NCI-H2227 treated with DMSO at 0.1 percent for 48 hours (cell line): ENCODE measurements at regions not wholly inside any gene's neighbourhood (a gene's known extent, or its start where the extent isn't known, plus 50 kb on each side); places are given as distances from the start of the nearest gene placed in this dataset.

Experiments
- DNase-seq: peaks from one replicate; lab custom pipeline; 2025; lab: John Stamatoyannopoulos, UW

DNA sequence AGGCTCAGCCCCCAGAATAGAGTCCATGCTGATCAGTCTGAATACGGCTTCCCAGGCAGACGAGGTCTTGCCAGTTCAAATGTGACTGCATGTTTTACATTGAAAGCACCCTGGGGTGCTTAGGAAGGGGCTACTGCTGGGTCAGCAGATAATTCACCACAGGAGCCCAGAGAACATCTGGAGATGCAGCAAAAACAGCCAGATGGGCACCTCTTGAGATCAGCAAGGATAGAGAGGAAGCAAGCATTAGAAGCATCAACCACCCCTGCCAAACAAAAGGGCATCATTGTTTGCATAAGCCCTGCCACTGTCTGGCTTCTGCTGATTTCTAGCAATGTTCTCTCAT, 403.1 kb downstream of the RRAGC start:
- DNase-seq, result no peak

DNA sequence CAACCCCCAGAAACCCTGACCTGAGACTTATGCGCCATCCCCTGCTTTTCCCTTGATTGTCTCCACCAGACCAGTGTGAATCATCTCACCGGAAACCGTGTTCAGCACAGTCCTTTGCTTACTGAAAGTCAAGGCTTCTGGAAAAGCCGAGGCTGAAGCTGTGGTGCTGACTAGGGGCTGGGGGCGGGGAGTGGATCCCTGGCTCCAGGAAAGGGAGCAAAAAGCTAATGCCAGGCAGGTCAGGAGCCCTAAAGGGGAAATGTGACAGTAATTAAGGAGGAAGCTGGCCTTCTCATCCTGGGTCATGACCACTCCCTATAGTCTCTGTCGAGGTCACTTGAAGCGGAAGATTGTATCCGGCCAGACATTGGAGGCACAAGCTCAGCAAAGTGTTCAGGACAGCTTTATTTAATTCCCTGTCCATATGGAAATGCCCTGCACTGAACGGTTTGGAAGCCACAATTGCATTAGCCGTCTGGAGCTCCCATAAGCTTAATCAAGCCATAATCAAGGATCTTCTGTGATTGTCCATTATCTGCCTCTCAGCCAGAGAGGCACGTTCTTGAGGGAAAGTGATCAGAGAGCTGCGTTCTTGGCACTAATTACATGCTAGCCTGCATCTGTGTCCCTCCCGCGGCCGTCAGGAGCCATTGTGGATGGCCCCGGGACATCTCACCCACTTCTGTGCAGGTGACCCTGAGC, 403.6 kb downstream of the RRAGC start:
- peak; percentile 22 for DNase-seq

DNA sequence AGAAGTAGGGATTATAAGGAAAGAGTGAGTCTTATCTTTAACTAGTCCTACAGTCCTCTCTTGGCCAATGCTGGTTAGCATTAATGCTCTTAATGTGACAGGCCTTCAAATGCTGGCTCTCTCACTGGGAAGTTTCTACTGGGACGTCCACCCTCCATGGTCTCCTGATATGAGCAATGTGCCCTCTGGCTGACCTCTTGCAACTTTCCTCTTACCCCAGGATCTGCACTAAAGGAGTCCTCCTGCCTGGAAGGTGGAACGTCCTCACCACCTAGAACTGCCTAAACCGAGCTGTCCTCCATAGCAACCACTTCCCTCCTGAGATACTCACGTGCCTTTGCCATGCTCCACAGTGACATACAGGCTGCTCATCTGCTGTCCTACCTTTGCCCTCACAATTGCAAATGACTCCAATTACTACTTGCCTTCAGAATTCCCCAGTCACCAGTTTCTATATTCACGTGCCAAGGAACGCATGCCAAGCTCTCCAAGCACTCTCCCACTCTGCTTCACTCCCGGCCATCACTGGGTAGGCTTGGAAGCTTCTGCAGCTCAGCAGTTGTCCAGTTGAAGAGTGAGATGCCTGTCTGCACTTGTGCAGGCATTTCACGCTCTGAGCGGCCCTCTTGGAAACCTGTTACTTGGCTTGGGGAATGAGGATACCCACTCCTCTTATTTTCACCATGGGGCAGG, 404.7 kb downstream of the RRAGC start:
- DNase-seq, result no peak

DNA sequence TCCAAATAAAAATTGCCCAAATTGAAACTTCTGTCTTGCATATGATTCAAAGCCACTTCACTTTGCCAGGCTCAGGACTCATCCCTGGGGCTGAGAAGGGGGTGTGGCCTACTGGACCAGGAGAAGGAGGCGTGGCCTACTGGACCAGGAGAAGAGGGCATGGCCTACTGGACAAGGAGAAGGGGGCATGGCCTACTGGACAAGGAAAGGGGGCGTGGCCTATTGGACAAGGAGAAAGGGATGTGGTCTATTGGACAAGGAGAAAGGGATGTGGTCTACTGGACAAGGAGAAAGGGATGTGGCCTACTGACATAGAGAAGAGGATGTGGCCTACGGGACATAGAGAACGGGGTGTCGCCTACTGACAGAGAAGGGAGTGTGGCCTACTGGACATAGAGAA, 405.3 kb downstream of the RRAGC start:
- DNase-seq, result no peak

DNA sequence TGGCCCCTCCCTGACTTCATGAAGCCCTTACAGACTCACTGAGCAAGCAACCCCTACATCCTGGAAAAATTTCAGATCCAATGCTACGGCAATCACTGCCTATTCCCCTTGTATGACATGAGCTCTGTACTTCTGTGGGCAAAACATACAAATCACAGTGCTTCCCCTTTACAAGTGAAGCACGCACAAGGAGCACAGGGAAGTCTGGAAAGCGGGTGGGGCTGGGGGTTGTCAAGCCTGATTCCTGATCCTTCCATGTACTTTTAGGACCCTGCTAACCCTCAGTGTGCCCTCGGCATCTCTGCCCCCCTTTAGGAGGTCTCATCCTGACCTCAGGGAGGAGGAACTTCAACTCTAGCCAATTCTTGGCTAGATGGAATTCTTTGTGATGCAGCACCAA, 405.7 kb upstream of the POU3F1 start:
- DNase-seq, result no peak

DNA sequence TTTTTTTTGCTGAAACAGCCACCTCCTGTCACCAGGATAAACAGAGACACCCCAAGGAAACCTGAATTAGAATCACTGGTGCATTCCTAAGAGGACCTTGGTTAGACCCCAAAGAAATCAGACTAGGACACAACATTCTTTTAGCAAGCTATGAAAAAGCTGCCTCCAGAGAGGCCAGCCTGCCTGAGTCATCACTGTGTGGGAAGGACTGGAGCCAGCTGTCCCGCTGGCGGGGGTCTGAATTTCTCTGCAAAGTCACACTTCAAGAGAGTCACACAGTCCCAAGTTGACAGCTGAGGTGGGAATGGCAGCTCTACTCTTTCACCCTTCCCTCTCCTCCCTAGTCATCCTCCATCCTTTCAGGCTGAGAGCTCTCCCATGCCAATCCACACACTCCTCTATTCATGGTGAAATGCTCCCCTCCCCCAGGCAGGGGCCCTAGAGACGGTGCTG, 405.0 kb upstream of the POU3F1 start:
- no peak for DNase-seq

DNA sequence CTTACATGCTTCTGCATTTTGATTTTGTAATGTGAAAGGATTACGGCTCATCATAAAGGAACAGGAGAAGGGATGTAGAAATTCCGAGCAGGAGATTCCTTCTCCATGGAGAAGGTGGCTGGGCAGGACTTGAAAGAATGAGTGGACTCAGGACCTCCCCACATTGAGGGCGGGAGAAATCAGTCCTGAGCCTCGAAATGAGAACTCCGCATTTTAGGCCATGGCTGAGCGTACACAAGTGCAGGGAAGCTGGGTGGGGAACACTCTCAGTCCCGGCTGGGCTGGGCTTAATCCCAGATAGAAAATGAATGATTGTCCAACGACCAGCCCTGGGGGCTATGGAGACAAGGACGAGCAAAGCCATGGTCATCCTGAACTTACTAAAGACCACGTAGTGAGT, 402.3 kb upstream of the POU3F1 start:
- no peak for DNase-seq

DNA sequence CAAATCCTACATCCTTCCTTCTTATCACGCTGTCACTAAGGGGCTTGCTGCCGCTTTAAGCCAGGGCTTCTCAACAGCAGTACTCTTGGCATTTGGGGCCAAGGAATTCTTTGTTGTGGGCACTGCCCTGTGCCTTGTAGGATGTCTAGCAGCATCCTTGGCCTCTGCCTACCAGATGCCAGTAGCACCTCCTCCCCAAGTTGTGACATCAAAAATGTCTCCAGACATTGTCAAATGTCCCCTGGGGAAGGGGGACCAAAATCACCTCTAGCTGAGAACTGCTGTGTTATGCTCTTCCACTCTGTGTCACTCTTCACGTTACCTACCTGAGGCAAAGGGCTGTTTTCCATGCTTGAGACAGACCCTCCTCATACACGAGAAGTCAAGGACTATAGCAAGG, 400.3 kb upstream of the POU3F1 start:
- no peak for DNase-seq

DNA sequence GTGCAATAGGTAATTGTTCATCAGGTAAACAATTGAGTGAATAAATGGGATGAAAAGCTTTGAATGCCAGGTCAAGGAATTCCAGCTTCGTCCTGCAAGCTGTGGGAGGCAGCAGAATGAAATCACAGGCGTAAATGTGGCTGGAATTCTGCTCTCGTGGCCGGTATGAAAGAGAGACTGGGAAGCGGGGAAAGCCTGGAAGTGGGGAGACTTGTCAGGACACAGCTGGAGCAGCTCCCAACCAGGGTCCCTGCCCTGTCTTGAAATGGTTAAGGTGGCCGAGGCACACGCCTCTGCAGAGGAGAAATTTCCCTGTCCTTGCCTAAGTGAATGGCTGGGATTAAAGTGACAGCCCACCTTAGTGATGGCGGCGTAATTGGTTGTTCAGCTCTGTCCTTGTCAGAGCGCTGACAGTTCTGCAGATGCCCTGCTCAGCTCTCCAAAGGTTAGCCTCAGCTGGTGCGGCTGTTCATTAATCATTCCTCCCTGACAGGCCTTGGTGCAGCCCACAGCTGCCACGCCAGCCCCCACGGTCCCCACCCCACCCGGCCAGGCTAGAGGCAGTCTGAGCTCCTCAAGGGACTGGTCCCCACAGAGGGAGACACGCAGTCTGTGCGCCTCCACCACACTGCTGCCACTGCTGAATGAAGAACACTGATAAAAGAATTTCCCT, 398.3 kb upstream of the POU3F1 start:
- peak; percentile 33 for DNase-seq

DNA sequence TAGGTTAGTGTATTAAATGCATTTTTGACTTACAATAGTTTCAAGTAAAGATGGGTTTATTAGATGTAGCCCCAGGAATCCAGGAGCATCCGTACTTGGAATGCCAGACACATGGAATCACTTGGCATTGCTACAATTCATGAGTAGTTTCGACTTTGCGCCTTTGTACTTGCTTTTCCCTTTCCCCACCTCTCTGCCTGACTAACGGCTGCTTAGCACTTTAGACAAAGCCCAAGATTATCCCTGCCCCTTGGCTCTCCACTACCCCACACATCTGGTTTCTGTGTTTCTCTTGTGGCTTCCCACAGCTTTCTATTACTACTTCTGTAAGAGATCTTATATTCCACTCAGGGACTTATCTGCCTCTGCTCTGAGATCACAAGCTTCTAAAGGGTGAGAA, 397.7 kb upstream of the POU3F1 start:
- DNase-seq, result no peak

DNA sequence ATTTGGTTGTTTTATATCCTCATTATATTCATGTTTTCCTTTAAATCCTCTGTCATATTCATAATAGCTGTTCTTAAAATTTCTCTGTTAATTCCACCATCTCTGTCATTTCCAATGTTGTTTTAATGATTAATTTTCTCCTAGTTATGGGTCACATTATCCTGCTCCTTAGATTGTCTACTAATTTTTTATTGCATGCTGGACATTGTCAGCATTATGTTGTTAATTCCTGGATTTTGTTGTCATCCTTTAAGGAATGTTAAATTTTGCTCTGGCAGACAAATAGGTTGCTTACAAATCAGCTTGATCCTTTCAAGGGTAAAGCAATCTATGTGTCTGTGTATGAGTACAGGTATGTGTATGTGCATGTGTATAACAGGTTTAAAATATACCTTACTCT, 393.8 kb upstream of the POU3F1 start:
- no peak for DNase-seq

DNA sequence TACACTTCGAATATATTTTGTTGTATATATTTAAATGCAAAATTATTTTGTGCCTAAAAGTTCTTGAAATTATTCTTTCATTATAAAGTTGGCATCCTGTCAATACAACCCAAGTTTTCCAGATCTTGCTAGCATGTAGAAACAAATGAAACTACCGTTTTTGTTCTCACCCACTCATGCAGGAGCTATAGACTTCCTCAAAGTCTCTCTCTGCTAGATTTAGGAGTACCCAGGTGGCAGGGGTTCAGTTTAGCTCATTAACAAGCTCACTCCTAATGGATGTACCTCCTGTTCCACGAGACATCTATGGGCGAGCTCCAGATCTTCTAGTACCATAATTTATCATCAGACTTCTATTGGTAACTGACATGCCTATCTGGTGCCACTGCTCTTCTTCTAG, 390.2 kb upstream of the POU3F1 start:
- no peak for DNase-seq

DNA sequence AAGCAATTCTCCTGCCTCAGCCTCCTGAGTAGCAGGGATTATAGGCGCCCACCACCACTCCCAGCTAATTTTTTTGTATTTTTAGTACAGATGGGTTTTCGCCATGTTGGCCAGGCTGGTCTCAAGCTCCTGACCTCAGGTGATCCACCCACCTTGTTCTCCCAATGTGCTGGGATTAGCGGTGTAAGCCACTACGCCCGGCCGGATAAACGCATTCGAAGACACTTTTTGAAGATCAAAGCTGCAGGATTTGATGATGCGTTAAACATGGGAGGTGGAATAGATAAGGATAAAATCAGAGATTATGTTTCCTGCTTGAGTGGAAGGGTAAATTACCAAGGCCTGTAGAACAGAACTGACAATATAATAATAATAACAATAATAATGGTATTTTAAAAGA, 389.4 kb upstream of the POU3F1 start:
- DNase-seq, result no peak

DNA sequence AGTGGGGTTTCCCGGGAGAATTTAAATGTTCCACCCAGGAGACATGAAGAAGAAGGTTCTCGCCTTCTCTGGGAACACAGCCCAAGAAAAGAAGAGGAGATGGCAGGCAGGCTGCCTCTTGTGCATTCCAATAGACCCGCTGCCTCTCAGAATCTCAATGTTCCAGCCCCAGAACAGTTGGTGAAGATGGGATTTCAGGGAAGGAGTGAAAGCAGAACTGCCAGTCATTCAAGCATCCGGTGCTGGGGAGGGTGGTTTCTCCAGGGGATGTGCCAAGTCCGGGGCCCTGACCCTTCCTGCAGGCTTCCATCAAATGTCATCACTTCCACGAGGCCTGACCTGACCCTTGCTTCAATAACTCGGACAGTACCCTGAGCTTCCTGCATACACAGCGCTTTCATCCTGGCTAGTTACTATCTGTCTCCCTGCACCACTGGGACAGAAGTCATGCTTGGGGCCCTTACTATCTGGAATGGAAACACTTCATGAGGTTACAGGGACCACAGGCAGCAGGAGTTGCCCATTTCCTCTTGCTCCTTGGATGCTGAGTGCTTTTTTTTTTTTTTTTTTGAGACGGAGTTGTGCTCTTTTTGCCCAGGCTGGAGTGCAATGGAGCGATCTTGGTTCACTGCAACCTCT, 386.6 kb upstream of the POU3F1 start:
- DNase-seq, result no peak

DNA sequence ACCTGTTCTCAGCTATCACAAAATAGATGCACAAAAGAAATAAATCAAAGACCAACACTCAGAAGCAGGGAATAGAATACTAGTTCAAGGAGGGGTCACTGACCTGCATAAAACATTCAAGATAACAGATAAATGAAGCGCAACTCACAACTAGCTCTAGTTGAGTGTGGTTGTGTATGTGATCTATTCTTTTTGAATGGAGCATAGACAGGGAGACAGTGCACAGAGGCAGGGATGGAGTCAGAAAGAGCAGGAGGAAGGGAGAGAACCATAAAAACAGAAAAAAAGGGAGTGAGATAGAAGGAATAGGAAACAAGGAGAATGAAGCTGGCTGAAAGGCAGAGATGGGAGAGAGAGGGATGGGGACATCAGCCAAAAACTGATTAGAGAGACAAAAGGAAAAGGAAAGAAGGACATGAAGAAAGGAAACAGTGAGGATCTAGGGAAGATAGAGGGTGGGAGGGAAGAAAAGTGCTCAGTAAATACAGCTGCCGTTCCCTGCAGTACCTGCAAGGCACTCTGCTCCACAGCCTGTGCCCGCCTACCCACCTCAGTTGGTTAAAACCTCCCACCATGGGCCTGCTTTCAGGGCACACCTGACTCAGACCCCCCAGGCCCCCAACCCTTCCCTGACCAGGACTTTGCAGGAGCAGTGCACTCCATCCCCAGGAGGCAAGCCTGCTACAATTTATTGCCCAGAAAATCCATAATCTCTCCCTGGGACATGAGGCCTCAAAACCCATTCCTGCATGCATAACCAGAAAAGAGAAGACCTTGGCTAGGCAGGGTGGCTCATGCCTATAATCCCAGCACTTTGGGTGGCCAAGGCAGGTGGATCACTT, 385.2 kb upstream of the POU3F1 start:
- DNase-seq, result no peak

DNA sequence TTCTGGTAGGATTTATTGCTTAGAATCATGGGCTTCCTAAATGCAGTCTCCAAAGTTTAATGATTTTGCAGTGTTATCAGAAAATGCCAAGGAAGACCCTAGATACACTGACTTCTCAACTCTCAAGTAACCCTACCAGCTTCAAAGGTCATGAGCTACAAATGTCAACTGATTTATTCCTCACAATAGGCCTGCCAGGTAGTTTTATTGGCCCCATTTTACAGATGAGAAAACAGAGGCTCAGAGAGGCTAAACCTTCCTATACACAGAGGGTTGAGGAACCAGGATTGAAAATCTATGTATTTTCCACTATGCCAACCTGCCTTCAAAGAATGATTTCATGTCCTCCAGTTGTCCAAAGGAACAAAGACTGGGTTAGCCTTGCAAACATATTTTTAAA, 384.4 kb upstream of the POU3F1 start:
- no peak for DNase-seq

DNA sequence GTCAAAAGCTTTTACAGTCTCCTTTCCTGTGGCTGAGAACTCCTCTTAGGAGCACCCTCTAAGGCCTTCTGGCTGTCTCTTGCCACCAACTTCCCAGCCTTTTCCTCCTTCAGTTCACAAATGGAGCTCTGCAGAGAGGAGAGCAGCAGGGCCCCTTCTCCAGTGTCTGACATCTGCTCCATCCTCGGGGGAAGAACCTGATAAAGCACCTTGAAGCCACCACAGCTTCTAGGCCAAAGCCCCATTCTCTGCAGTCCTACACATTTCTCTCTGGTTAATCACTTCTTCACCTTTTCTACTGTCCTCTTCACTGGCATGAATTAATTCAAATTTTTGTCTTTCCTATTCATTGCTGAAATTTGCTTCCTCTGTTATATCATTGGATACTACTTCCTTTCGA, 378.1 kb upstream of the POU3F1 start:
- no peak for DNase-seq

DNA sequence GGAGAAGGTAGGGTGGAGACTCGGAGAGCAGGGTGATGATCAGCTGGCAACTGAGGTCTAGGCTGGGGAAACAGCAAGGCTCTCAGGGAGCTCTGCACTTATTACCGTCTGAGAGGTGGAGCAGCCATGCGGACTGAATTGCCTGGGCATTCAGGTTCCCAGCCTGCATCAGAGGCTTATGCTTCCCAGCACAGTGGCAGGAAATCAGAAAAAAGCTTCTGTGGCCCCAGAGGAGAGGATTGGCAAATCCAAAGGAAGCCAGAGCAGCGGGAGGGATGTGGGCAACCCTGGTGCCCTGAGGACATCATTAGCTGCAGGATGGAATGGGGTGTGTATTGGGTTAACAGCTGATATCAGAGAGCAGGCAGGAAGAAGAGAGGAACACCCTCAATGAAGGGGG, 374.1 kb upstream of the POU3F1 start:
- DNase-seq, result no peak

DNA sequence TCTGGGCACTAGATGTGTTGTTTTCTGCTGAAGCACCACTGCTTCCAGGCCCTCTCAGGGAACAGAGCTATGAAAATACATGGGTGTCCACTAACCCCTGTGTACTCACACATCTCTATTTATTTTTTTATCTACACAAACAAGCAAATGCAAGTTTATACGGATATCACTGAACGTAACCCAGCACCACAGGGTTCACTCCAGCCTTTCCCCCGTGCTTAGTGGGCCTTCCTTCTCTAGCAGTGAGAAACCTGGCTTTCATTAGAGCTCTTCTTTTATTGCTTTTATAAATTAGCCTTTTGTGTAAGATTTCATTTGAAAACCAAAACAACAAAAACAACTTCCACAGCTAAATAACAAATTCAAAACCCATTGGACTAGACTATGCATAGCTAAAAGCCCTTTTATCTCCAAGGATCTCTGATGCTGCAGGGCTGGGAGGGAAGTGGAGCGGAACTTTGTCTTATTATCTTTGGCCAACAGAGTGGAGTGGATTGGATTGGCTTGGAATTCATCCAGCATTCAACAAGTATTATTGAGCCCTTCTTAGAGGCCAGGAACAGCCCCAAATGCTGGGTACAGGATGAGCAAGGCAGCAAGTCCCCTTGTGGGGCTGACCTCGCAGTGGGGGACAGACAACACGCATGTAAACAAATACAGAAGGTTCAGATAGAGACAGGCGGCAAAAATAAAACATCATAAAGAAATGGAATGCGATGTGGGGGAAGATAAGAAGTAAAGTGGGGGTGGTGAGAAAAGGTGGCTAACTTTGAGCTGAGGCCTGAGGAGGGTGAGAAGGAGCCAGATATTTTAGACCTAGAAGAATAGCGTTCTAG, 371.8 kb upstream of the POU3F1 start:
- no peak for DNase-seq

DNA sequence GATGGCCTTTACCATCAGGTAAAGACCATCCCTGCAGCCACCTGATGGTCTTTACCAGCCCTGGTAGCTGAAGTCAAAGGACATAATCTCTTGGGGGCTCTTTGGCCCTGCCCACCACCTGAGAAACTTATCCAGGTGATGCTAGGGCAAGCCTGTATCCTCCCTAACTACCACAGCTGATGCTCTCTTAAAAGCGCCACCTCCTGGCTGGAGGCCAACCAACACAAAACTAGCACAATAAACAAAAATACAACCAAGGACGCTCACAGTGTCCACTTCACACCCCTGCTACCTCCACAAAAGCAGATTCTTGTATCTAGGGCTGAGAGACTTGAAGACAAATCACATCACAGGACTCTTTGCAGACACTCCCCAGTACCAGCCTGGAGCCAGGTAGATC, 357.1 kb upstream of the POU3F1 start:
- DNase-seq, result no peak

DNA sequence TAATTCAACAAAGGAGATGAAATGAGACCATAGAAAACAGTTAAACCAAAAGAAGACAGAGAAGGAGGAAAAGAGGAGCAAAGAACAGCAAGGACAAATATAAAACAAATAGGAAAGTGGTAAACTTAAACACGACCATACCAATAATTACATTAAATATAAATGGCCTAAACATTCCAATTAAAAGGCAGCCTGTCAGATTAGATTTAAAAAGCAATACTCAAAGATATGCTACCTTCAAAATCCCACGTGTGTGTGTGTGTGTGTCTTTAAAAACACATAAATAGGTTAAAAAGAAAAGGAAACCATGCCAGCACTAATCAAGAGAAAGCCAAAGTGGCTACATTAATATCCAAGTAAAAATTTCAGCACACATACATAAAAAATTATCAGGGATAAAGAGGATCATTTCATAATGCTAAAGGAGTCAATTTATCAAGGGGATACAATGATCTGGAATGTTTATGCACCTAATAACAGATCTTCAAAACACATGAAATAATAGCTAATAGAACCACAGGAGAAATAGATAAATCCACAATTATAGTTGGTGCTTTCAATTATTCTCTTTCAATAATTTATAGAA, 355.7 kb upstream of the POU3F1 start:
- no peak for DNase-seq
